MM.1S (cell line): ENCODE measurements at regions not wholly inside any gene's neighbourhood (a gene's known extent, or its start where the extent isn't known, plus 50 kb on each side); places are given as distances from the start of the nearest gene placed in this dataset.

ENCODE experiments used
- DNase-seq: peaks from one replicate; pipeline ENCODE4 v3.0.0-alpha.2; 2015
- H2AFZ ChIP-seq: fragments of 300-600 bp; sonication (generic); 2 replicates; pipeline ENCODE4 v1.6.0; 2016; ENCODE audit warnings: antibody characterized with exemption, low read length
- H3F3A ChIP-seq: fragments of 300-600 bp; sonication (generic); 2 replicates; pipeline ENCODE4 v1.6.1; 2016; ENCODE audit warnings: mild to moderate bottlenecking, antibody characterized with exemption, low read length, moderate library complexity, mixed read lengths; ENCODE audit not compliant: insufficient read depth
- H3K27ac ChIP-seq: fragments of 300-600 bp; sonication (generic); 2 replicates; pipeline ENCODE4 v1.5.1; 2016; ENCODE audit warnings: mild to moderate bottlenecking, low read length
- H3K27me3 ChIP-seq: fragments of 300-600 bp; sonication (generic); replicated peaks from 2 replicates; pipeline ENCODE4 v1.6.0; 2016; ENCODE audit warnings: low read length; ENCODE audit not compliant: insufficient read depth
- H3K36me3 ChIP-seq: fragments of 300-600 bp; sonication (generic); replicated peaks from 2 replicates; pipeline ENCODE4 v1.6.1; 2016; ENCODE audit warnings: mild to moderate bottlenecking, low read length, mixed read lengths; ENCODE audit not compliant: insufficient read depth
- H3K4me1 ChIP-seq: fragments of 300-600 bp; sonication (generic); 2 replicates; pipeline ENCODE4 v1.6.1; 2016; ENCODE audit warnings: low read length, mixed read lengths
- H3K4me2 ChIP-seq: fragments of 300-600 bp; sonication (generic); 2 replicates; pipeline ENCODE4 v1.6.0; 2016; ENCODE audit warnings: low read depth, low read length
- H3K4me3 ChIP-seq: fragments of 300-600 bp; sonication (generic); 2 replicates; pipeline ENCODE4 v1.5.1; 2016; ENCODE audit warnings: low read length, mixed read lengths
- H3K79me2 ChIP-seq: fragments of 300-600 bp; sonication (generic); 2 replicates; pipeline ENCODE4 v1.6.1; 2016; ENCODE audit warnings: mixed run types, low read length, mixed read lengths
- H3K9ac ChIP-seq: fragments of 300-600 bp; sonication (generic); 2 replicates; pipeline ENCODE4 v1.6.1; 2016; ENCODE audit warnings: low read length, mixed read lengths
- H3K9me2 ChIP-seq: fragments of 300-600 bp; sonication (generic); replicated peaks from 2 replicates; pipeline ENCODE4 v1.6.1; 2016; ENCODE audit warnings: mild to moderate bottlenecking, low read length, mixed read lengths; ENCODE audit not compliant: insufficient read depth
- H3K9me3 ChIP-seq: fragments of 300-600 bp; sonication (generic); replicated peaks from 2 replicates; pipeline ENCODE4 v1.6.1; 2016; ENCODE audit warnings: mild to moderate bottlenecking, low read length, mixed read lengths; ENCODE audit not compliant: insufficient read depth
- H4K20me1 ChIP-seq: fragments of 300-600 bp; sonication (generic); 2 replicates; pipeline ENCODE4 v1.6.1; 2016; ENCODE audit warnings: mild to moderate bottlenecking, low read length, moderate library complexity, mixed read lengths; ENCODE audit not compliant: insufficient read depth
- EZH2 ChIP-seq: fragments of 300-600 bp; sonication (generic); optimal IDR thresholded peaks from 2 replicates; pipeline ENCODE3; 2017; ENCODE audit warnings: low read depth, mild to moderate bottlenecking, antibody characterized with exemption, low read length, mixed read lengths
- EZH2phosphoT487 ChIP-seq: fragments of 300-600 bp; sonication (generic); IDR thresholded peaks from 2 replicates; pipeline ENCODE4 v1.6.1; 2018; ENCODE audit warnings: antibody characterized with exemption, low read length
- TF ChIP-seq, protein P1 (sequence below): fragments of 300-600 bp; sonication (generic); IDR thresholded peaks from 2 replicates; pipeline ENCODE4 v1.5.1; 2016; ENCODE audit warnings: antibody characterized with exemption, low read length, mixed read lengths

DNA sequence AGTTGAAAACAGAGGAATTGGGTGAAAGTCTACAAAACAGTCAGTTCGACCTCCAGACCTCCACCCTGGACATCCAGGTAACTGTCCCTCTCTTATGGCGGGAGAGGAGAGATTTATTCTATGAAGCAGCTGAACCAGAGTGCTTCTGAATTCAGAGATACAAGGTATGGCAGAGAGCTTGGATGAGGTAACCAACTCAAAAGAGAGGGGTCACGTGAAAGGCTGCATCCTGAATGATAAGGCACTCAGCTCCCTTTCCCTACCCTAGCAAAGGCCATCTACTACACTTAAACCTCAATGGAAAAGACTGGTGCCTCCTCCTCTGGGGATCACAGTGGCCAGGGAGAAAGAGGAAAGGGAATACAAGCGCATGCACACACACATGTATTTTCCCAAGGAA lies 88.4 kb upstream of the KCNA3 start:
- Histone ChIP-seq H3K4me2 (no peak overlapping the region), H2AFZ (no peak overlapping the region), H3K9me2 (no peaks in the 10 kb centered on the region), H3K27me3 (no peaks in the 10 kb centered on the region), H4K20me1 (no peaks in the 10 kb centered on the region), H3K9me3 (no peaks in the 10 kb centered on the region), H3K27ac (no peak overlapping the region), H3F3A (no peaks in the 10 kb centered on the region), H3K79me2 (no peaks in the 10 kb centered on the region), H3K36me3 (no peaks in the 10 kb centered on the region), H3K4me1 (peaks cover 4% of the 10 kb centered on the region; the same call in 1 of the 2 replicates), H3K4me3 (no peak overlapping the region), H3K9ac (no peak overlapping the region)
- DNase-seq, result no peak
- TF ChIP-seq EZH2, result no peak
- TF ChIP-seq EZH2phosphoT487, result no peak
- TF ChIP-seq, protein P1, sequence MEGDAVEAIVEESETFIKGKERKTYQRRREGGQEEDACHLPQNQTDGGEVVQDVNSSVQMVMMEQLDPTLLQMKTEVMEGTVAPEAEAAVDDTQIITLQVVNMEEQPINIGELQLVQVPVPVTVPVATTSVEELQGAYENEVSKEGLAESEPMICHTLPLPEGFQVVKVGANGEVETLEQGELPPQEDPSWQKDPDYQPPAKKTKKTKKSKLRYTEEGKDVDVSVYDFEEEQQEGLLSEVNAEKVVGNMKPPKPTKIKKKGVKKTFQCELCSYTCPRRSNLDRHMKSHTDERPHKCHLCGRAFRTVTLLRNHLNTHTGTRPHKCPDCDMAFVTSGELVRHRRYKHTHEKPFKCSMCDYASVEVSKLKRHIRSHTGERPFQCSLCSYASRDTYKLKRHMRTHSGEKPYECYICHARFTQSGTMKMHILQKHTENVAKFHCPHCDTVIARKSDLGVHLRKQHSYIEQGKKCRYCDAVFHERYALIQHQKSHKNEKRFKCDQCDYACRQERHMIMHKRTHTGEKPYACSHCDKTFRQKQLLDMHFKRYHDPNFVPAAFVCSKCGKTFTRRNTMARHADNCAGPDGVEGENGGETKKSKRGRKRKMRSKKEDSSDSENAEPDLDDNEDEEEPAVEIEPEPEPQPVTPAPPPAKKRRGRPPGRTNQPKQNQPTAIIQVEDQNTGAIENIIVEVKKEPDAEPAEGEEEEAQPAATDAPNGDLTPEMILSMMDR, result no peak

DNA sequence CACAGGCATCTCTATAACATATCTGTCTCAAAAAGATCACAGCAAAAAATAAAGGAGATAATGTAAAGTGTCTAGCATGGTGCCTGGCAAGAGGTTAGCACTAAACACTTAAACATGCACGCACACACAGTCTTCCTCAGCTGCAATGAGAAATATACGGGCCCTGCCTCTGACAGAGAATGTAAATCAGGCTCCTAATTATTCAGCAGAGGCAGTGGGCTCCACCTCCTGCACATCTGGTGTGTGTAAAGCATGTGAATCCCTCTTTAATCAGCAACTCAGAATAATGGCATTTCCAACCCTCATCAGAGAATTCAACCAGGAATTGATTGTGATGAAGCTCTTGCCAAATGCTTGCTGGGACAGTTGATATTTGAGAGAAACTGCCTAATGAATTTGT lies 85.6 kb upstream of the KCNA3 start:
- Histone ChIP-seq H3K9me3 (no peaks in the 10 kb centered on the region), H4K20me1 (no peaks in the 10 kb centered on the region), H3K4me2 (no peak overlapping the region), H3K4me3 (no peak overlapping the region), H2AFZ (no peak overlapping the region), H3K9ac (no peak overlapping the region), H3K27me3 (no peaks in the 10 kb centered on the region), H3K27ac (no peak overlapping the region), H3K79me2 (no peaks in the 10 kb centered on the region), H3K9me2 (no peaks in the 10 kb centered on the region), H3K4me1 (no peaks in the 10 kb centered on the region), H3F3A (no peaks in the 10 kb centered on the region), H3K36me3 (no peaks in the 10 kb centered on the region)
- TF ChIP-seq, protein P1, result no peak
- no peak for TF ChIP-seq EZH2phosphoT487
- TF ChIP-seq EZH2, result no peak
- no peak for DNase-seq

DNA sequence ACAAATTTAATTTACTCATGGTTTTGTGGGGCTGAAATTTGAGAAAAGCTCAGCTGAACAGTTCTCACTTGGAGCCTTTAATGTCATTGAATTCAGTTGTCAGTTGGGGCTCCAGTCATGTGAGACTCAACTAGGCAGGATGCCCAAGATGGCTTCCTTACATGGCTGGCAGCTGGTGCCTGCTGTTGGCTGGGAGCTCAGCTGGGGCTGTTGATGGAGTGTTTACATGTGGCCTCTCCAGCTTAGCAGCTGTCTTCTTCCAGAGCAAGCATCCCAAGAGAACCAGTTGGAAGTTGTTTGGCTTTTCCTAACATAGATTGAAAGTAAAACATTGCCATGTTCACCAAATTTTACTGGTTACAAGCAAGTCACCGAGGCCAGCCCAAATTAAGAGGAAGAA lies 81.8 kb upstream of the KCNA3 start:
- Histone ChIP-seq H4K20me1 (no peaks in the 10 kb centered on the region), H3K4me1 (no peaks in the 10 kb centered on the region), H3F3A (no peaks in the 10 kb centered on the region), H3K9me3 (no peaks in the 10 kb centered on the region), H3K4me3 (no peak overlapping the region), H3K9me2 (no peaks in the 10 kb centered on the region), H3K79me2 (no peaks in the 10 kb centered on the region), H3K27me3 (no peaks in the 10 kb centered on the region), H3K4me2 (no peak overlapping the region), H3K9ac (no peak overlapping the region), H3K36me3 (no peaks in the 10 kb centered on the region), H3K27ac (no peak overlapping the region), H2AFZ (no peak overlapping the region)
- TF ChIP-seq EZH2 (no peak), EZH2phosphoT487 (no peak)
- TF ChIP-seq, protein P1, result no peak
- DNase-seq, result no peak
